MM.1S (cell line): ENCODE measurements at regions not wholly inside any gene's neighbourhood (a gene's known extent, or its start where the extent isn't known, plus 50 kb on each side); places are given as distances from the start of the nearest gene placed in this dataset.

ENCODE experiments used
- CTCF ChIP-seq: fragments of 300-600 bp; sonication (generic); IDR thresholded peaks from 2 replicates; pipeline ENCODE4 v1.5.1; 2016; ENCODE audit warnings: antibody characterized with exemption, low read length, mixed read lengths
- EZH2 ChIP-seq: fragments of 300-600 bp; sonication (generic); optimal IDR thresholded peaks from 2 replicates; pipeline ENCODE3; 2017; ENCODE audit warnings: low read depth, mild to moderate bottlenecking, antibody characterized with exemption, low read length, mixed read lengths

- TF ChIP-seq CTCF: no peak
- no peak for TF ChIP-seq EZH2
Observed at GRCh38 chr21:29240136-29240535, 58.6 kb upstream of the BACH1 start.
